ENCODE measurements at regions not wholly inside any gene's neighbourhood (a gene's known extent, or its start where the extent isn't known, plus 50 kb on each side); places are given as distances from the start of the nearest gene placed in this dataset.
"Not testable (repeated sequence)": the region's sequence is repeated elsewhere in the genome, so short reads cannot be mapped to it uniquely, and the experiment has no call there.

DNA sequence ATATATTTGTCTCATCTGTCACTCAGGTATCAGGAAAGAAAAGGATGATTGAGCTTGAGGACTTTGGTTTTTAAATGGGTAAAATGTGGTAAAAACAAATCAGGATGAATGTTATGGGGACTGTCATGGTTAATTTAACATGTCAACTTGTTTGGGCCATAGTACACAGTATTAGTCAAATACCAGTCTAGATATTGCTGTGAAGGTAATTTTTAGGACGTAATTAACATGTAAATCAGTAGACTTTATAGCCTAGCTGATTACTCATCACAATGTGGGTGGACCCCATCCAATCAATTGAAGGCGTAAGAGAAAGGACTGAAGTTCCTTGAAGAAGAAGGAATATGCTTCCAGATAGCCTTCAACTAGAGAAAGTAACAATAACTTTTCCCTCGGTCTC is 275.7 kb upstream of the ZNF804A start:
- H3K27ac ChIP-seq (ENCODE audit: poor library complexity, severe bottlenecking) = no peak overlapping the region
- H3K27me3 ChIP-seq (ENCODE audit: insufficient read depth, poor library complexity, severe bottlenecking) = no peaks in the 10 kb centered on the region
- no peak overlapping the region for H3K4me3 ChIP-seq (ENCODE audit: severe bottlenecking)
- DNase-seq (ENCODE audit: low spot score) (no peak), ATAC-seq (ENCODE audit: low read depth) (no peak)
- H3K4me1 ChIP-seq (ENCODE audit: insufficient read depth, poor library complexity, severe bottlenecking) = no peaks in the 10 kb centered on the region
- TF ChIP-seq, protein P1, sequence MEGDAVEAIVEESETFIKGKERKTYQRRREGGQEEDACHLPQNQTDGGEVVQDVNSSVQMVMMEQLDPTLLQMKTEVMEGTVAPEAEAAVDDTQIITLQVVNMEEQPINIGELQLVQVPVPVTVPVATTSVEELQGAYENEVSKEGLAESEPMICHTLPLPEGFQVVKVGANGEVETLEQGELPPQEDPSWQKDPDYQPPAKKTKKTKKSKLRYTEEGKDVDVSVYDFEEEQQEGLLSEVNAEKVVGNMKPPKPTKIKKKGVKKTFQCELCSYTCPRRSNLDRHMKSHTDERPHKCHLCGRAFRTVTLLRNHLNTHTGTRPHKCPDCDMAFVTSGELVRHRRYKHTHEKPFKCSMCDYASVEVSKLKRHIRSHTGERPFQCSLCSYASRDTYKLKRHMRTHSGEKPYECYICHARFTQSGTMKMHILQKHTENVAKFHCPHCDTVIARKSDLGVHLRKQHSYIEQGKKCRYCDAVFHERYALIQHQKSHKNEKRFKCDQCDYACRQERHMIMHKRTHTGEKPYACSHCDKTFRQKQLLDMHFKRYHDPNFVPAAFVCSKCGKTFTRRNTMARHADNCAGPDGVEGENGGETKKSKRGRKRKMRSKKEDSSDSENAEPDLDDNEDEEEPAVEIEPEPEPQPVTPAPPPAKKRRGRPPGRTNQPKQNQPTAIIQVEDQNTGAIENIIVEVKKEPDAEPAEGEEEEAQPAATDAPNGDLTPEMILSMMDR (IDR thresholded peaks at IDR 0.05; ENCODE audit: poor library complexity, severe bottlenecking) = no peak
- no peaks in the 10 kb centered on the region for H3K9me3 ChIP-seq (ENCODE audit: severe bottlenecking)
- no peaks in the 10 kb centered on the region for H3K36me3 ChIP-seq (ENCODE audit: low read depth)

DNA sequence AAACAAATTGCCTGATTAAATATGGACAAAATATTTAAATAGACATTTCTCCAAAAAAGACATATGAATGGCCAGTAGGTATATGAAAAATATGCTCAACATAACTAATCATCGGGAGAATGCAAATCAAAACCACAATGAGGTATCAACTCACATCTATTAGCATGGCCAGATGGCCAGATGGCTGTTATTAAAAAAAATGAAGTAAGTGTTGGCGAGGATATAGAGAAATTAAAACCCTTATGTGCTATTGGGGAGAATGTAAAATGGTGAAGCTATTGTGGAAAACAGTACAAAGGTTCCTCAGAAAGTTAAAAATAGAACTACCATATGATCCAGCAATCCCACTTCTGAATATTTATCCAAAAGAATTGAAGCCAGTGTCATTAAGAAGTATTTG is 272.3 kb upstream of the ZNF804A start:
- Histone ChIP-seq H3K27ac (ENCODE audit: poor library complexity, severe bottlenecking) (no peak overlapping the region), H3K36me3 (ENCODE audit: low read depth) (no peaks in the 10 kb centered on the region), H3K4me3 (ENCODE audit: severe bottlenecking) (no peak overlapping the region), H3K4me1 (ENCODE audit: insufficient read depth, poor library complexity, severe bottlenecking) (no peaks in the 10 kb centered on the region), H3K27me3 (ENCODE audit: insufficient read depth, poor library complexity, severe bottlenecking) (no peaks in the 10 kb centered on the region), H3K9me3 (ENCODE audit: severe bottlenecking) (no peaks in the 10 kb centered on the region)
- TF ChIP-seq, protein P1 (IDR thresholded peaks at IDR 0.05; ENCODE audit: poor library complexity, severe bottlenecking) = no peak
- DNase-seq (ENCODE audit: low spot score) (no peak), ATAC-seq (ENCODE audit: low read depth) (no peak)

DNA sequence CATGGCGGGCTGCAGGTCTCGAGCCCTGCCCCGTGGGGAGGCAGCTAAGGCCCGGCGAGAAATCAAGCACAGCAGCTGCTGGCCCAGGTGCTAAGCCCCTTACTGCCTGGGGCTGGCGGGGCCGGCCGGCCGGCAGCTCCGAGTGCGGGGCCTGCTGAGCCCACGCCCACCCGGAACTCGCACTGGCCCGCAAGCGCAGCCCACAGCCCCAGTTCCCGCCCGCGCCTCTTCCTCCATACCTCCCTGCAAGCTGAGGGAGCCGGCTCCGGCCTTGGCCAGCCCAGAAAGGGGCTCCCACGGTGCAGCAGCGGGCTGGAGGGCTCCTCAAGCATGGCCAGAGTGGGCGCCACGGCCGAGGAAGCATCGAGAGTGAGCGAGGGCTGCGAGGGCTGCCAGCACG is 270.5 kb upstream of the ZNF804A start:
- not testable (repeated sequence) for H3K9me3 ChIP-seq (ENCODE audit: severe bottlenecking); H3K4me3 ChIP-seq (ENCODE audit: severe bottlenecking); H3K36me3 ChIP-seq (ENCODE audit: low read depth); H3K27ac ChIP-seq (ENCODE audit: poor library complexity, severe bottlenecking); H3K4me1 ChIP-seq (ENCODE audit: insufficient read depth, poor library complexity, severe bottlenecking); DNase-seq (ENCODE audit: low spot score); H3K27me3 ChIP-seq (ENCODE audit: insufficient read depth, poor library complexity, severe bottlenecking); ATAC-seq (ENCODE audit: low read depth)

DNA sequence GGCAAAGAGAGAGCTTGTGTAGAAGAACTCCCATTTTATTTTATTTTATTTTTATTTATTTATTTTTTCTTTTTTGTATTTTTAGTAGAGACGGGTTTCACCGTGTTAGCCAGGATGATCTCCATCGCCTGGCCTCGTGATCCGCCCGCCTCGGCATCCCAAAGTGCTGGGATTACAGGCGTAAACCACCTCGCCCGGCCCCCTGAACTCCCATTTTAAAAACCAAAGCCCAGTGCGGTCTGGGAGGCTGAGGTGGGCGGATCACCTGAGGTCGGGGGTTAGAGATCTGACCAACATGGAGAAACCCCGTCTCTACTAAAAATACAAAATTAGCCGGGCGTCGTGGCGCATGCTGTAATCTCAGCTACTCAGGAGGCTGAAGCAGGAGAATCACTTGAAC is 267.8 kb upstream of the ZNF804A start:
- not testable (repeated sequence) for H3K36me3 ChIP-seq (ENCODE audit: low read depth); H3K27me3 ChIP-seq (ENCODE audit: insufficient read depth, poor library complexity, severe bottlenecking); ATAC-seq (ENCODE audit: low read depth); H3K4me3 ChIP-seq (ENCODE audit: severe bottlenecking); H3K4me1 ChIP-seq (ENCODE audit: insufficient read depth, poor library complexity, severe bottlenecking); H3K9me3 ChIP-seq (ENCODE audit: severe bottlenecking); H3K27ac ChIP-seq (ENCODE audit: poor library complexity, severe bottlenecking); DNase-seq (ENCODE audit: low spot score)

DNA sequence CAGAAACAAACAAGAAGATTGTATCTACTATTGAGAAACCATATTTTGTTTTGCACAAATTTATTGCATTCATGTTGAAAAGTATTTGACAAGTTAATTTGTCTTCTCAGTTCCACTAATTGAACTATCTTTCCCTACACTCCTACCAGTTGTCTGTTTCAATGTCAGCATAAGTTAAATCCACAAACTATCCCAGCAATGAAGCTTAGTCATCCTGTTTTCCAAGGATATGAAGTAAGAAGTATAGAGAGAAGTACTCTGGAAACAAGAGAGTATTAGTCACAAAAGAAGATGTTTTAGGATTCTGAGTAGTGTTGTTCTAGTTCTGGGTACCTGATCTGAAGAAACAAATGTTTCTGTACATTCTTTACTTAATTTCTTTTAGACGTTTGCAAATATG is 261.6 kb upstream of the ZNF804A start:
- no peak overlapping the region for H3K27ac ChIP-seq (ENCODE audit: poor library complexity, severe bottlenecking)
- peak; percentile 80 for ATAC-seq (ENCODE audit: low read depth)
- no peaks in the 10 kb centered on the region for H3K9me3 ChIP-seq (ENCODE audit: severe bottlenecking)
- TF ChIP-seq, protein P1 (IDR thresholded peaks at IDR 0.05; ENCODE audit: poor library complexity, severe bottlenecking) = no peak
- H3K4me3 ChIP-seq (ENCODE audit: severe bottlenecking) = no peak overlapping the region
- H3K4me1 ChIP-seq (ENCODE audit: insufficient read depth, poor library complexity, severe bottlenecking) = peaks cover 17% of the 10 kb centered on the region
- H3K27me3 ChIP-seq (ENCODE audit: insufficient read depth, poor library complexity, severe bottlenecking) = no peaks in the 10 kb centered on the region
- DNase-seq (ENCODE audit: low spot score) = no peak
- H3K36me3 ChIP-seq (ENCODE audit: low read depth) = no peaks in the 10 kb centered on the region

DNA sequence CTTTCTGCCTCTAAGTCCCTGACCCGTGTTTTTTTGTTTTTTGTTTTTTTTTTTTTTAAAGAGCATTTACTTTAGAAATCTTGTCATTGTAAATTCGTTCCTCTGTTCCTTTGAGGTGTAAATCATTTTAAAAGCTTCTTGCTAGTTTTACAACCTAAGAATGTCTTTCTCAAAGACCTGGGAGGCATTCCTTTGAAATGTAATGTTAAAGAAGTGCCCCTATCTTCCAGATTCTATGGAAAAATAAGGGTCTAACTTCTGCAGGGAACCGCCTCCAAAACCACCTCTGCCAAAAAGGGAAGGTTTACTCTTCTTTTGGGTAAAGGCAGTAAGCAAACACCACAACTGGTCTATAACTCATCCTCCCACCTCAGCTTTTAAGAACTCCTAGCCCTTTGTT is 259.6 kb upstream of the ZNF804A start:
- H3K4me3 ChIP-seq (ENCODE audit: severe bottlenecking) = no peak overlapping the region
- no peak overlapping the region for H3K27ac ChIP-seq (ENCODE audit: poor library complexity, severe bottlenecking)
- ATAC-seq (ENCODE audit: low read depth) (no peak), DNase-seq (ENCODE audit: low spot score) (no peak)
- H3K36me3 ChIP-seq (ENCODE audit: low read depth) = no peaks in the 10 kb centered on the region
- H3K27me3 ChIP-seq (ENCODE audit: insufficient read depth, poor library complexity, severe bottlenecking) = no peaks in the 10 kb centered on the region
- peaks cover 17% of the 10 kb centered on the region for H3K4me1 ChIP-seq (ENCODE audit: insufficient read depth, poor library complexity, severe bottlenecking)
- H3K9me3 ChIP-seq (ENCODE audit: severe bottlenecking) = no peaks in the 10 kb centered on the region
- TF ChIP-seq, protein P1 (IDR thresholded peaks at IDR 0.05; ENCODE audit: poor library complexity, severe bottlenecking) = no peak
